HT-29 (cell line): ENCODE measurements at regions not wholly inside any gene's neighbourhood (a gene's known extent, or its start where the extent isn't known, plus 50 kb on each side); places are given as distances from the start of the nearest gene placed in this dataset.
A peak's percentile ranks its signal among the peaks of the same experiment; 100 is the strongest.
"Not testable (repeated sequence)": the region's sequence is repeated elsewhere in the genome, so short reads cannot be mapped to it uniquely, and the experiment has no call there.

Source experiments
- DNase-seq: peaks from one replicate; pipeline ENCODE4 v3.0.0-alpha.2; 2015; ENCODE audit warnings: low spot score

- no peak for DNase-seq
These were observed 366.1 kb downstream of the UTRN start for GRCh38 chr6:144651234-144651633.

GRCh38 chr6:144652292-144652891 lies 367.3 kb downstream of the UTRN start:
- peak; percentile 33 for DNase-seq

GRCh38 chr6:144653885-144654505 lies 368.9 kb downstream of the UTRN start:
- DNase-seq: no peak

GRCh38 chr6:144654506-144654905 lies 369.4 kb downstream of the UTRN start:
- DNase-seq: no peak

- no peak for DNase-seq
These were observed 370.2 kb downstream of the UTRN start for GRCh38 chr6:144655376-144655775.

- no peak for DNase-seq
These were observed 372.6 kb downstream of the UTRN start for GRCh38 chr6:144657691-144658090.

- DNase-seq: peak; percentile 49
These were observed 374.4 kb downstream of the UTRN start for GRCh38 chr6:144659202-144660182.

- DNase-seq: no peak
These were observed 375.5 kb downstream of the UTRN start for GRCh38 chr6:144660561-144661115.

- peak; percentile 90 for DNase-seq
These were observed 376.1 kb downstream of the UTRN start for GRCh38 chr6:144661116-144661806.

- DNase-seq: no peak
These were observed 377.8 kb downstream of the UTRN start for GRCh38 chr6:144662812-144663365.

- no peak for DNase-seq
These were observed 379.1 kb downstream of the UTRN start for GRCh38 chr6:144664281-144664680.

- no peak for DNase-seq
These were observed 379.8 kb downstream of the UTRN start for GRCh38 chr6:144664947-144665346.

GRCh38 chr6:144665932-144666450 lies 380.9 kb downstream of the UTRN start:
- no peak for DNase-seq

- no peak for DNase-seq
These were observed 381.6 kb downstream of the UTRN start for GRCh38 chr6:144666781-144667180.

- DNase-seq: no peak
These were observed 382.7 kb downstream of the UTRN start for GRCh38 chr6:144667532-144668503.

- DNase-seq: not testable (repeated sequence)
These were observed 385.1 kb downstream of the UTRN start for GRCh38 chr6:144670259-144670658.

GRCh38 chr6:144673807-144674206 lies 388.7 kb downstream of the UTRN start:
- DNase-seq: no peak

- DNase-seq: peak; percentile 21
These were observed 390.2 kb downstream of the UTRN start for GRCh38 chr6:144675231-144675861.

- not testable (repeated sequence) for DNase-seq
These were observed 391.2 kb downstream of the UTRN start for GRCh38 chr6:144676310-144676709.
